ENCODE measurements at regions not wholly inside any gene's neighbourhood (a gene's known extent, or its start where the extent isn't known, plus 50 kb on each side); places are given as distances from the start of the nearest gene placed in this dataset.

- DNase-seq (ENCODE audit: low read depth): no peak
- TF ChIP-seq, protein P1, sequence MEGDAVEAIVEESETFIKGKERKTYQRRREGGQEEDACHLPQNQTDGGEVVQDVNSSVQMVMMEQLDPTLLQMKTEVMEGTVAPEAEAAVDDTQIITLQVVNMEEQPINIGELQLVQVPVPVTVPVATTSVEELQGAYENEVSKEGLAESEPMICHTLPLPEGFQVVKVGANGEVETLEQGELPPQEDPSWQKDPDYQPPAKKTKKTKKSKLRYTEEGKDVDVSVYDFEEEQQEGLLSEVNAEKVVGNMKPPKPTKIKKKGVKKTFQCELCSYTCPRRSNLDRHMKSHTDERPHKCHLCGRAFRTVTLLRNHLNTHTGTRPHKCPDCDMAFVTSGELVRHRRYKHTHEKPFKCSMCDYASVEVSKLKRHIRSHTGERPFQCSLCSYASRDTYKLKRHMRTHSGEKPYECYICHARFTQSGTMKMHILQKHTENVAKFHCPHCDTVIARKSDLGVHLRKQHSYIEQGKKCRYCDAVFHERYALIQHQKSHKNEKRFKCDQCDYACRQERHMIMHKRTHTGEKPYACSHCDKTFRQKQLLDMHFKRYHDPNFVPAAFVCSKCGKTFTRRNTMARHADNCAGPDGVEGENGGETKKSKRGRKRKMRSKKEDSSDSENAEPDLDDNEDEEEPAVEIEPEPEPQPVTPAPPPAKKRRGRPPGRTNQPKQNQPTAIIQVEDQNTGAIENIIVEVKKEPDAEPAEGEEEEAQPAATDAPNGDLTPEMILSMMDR (IDR thresholded peaks at IDR 0.05; ENCODE audit: insufficient read depth, low read depth, low read length): no peak
Measured at GRCh38 chr10:63921908-63922467, 400.8 kb downstream of the REEP3 start.

GRCh38 chr10:63922468-63923284, 401.5 kb downstream of the REEP3 start:
- no peak overlapping the region for H3K4me3 ChIP-seq (ENCODE audit: low read depth, low read length)
- TF ChIP-seq, protein P1 (IDR thresholded peaks at IDR 0.05; ENCODE audit: insufficient read depth, low read depth, low read length): no peak
- no peak for DNase-seq (ENCODE audit: low read depth)

More at GRCh38 chr10:63921908-63922467, 400.8 kb downstream of the REEP3 start:
- no peak overlapping the region for H3K4me3 ChIP-seq (ENCODE audit: low read depth, low read length)

DNA sequence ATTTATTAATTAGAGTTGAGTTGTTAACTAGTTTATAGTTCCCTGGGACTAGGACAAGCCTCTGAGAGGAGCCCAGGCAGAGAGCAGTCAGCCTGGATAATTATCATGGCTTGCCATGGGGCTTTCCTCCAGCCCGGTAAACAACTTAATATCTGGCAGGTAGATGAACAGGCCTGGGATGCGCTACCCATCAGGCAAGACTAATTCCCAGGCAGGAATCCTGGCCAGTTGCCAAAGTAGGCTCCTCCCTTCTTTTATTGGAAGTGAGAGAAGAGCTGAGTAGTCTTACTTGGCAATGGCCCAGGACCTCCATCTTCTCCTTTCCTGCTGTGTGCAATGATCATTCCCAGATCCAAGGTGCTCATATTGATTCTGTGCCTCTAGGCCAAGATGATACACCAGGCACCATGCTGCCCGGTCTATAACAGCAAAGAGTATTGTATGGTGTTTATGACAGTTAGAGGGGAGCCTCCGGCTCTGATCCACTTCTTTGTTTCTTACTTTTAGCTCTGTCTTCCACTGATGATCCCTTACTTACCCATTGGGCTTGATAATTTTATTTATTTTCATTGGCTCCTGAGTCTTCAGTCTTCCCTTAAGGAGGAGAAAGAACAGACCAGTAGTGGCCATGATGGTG, 408.7 kb downstream of the REEP3 start:
- no peak overlapping the region for H3K4me3 ChIP-seq (ENCODE audit: low read depth, low read length)
- DNase-seq (ENCODE audit: low read depth): no peak
- TF ChIP-seq, protein P1 (IDR thresholded peaks at IDR 0.05; ENCODE audit: insufficient read depth, low read depth, low read length): no peak

DNA sequence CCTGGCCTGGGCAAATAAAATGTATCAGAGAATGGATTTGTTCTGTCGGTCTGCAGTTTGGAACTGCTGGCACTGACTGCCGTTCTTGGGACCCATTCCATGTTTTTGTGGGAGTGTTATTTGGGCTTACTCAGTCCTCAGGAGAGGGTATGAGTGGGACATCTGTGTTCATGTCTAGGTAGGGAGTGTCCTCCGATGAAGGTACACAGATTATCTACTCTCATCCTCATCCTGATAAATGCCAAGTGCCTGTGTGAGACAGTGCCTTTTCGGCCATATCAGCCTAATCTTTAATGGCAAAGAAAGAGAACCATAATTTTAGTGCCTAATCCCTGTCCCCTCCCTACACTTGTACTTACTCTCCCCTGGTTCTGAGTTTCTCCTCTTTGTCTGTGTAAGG, 409.4 kb downstream of the REEP3 start:
- no peak for DNase-seq (ENCODE audit: low read depth)
- TF ChIP-seq, protein P1 (IDR thresholded peaks at IDR 0.05; ENCODE audit: insufficient read depth, low read depth, low read length): no peak
- no peak overlapping the region for H3K4me3 ChIP-seq (ENCODE audit: low read depth, low read length)

- TF ChIP-seq, protein P1 (IDR thresholded peaks at IDR 0.05; ENCODE audit: insufficient read depth, low read depth, low read length): no peak
- no peak for DNase-seq (ENCODE audit: low read depth)
- H3K4me3 ChIP-seq (ENCODE audit: low read depth, low read length): no peak overlapping the region
Measured at GRCh38 chr10:63935705-63936104, 414.5 kb downstream of the REEP3 start.

- H3K4me3 ChIP-seq (ENCODE audit: low read depth, low read length): no peak overlapping the region
- TF ChIP-seq, protein P1 (IDR thresholded peaks at IDR 0.05; ENCODE audit: insufficient read depth, low read depth, low read length): no peak
- no peak for DNase-seq (ENCODE audit: low read depth)
Measured at GRCh38 chr10:63940277-63940922, 419.2 kb downstream of the REEP3 start.
